GM23248 (cell line): ENCODE measurements at regions not wholly inside any gene's neighbourhood (a gene's known extent, or its start where the extent isn't known, plus 50 kb on each side); places are given as distances from the start of the nearest gene placed in this dataset.
"Not testable (repeated sequence)": the region's sequence is repeated elsewhere in the genome, so short reads cannot be mapped to it uniquely, and the experiment has no call there.

ENCODE experiments used
- DNase-seq: peaks from one replicate; pipeline ENCODE4 v3.0.0-alpha.2; 2015
- H2AFZ ChIP-seq: fragments of 200-600 bp; sonication (generic); 2 replicates; pipeline ENCODE4 v1.6.1; 2016; ENCODE audit warnings: antibody characterized with exemption
- H3F3A ChIP-seq: fragments of 200-600 bp; sonication (generic); 2 replicates; pipeline ENCODE4 v1.6.1; 2016; ENCODE audit warnings: mild to moderate bottlenecking, antibody characterized with exemption, mixed run types; ENCODE audit not compliant: insufficient read depth
- H3K27ac ChIP-seq: fragments of 200-600 bp; sonication (generic); 2 replicates; pipeline ENCODE4 v1.5.1; 2016; ENCODE audit warnings: mild to moderate bottlenecking
- H3K27me3 ChIP-seq: fragments of 200-600 bp; sonication (generic); replicated peaks from 2 replicates; pipeline ENCODE4 v1.6.1; 2016; ENCODE audit warnings: mild to moderate bottlenecking; ENCODE audit not compliant: insufficient read depth
- H3K36me3 ChIP-seq: fragments of 200-600 bp; sonication (generic); 2 replicates; pipeline ENCODE4 v1.6.1; 2016; ENCODE audit warnings: low read depth, mild to moderate bottlenecking
- H3K4me1 ChIP-seq: fragments of 200-600 bp; sonication (generic); 2 replicates; pipeline ENCODE4 v1.6.1; 2016; ENCODE audit warnings: mild to moderate bottlenecking; ENCODE audit not compliant: insufficient read depth
- H3K4me2 ChIP-seq: fragments of 200-600 bp; sonication (generic); one replicate; pipeline ENCODE4 v1.6.1; 2016; ENCODE audit warnings: mild to moderate bottlenecking; ENCODE audit not compliant: unreplicated experiment
- H3K4me3 ChIP-seq: fragments of 200-600 bp; sonication (generic); 2 replicates; pipeline ENCODE4 v1.5.1; 2016; ENCODE audit warnings: mild to moderate bottlenecking
- H3K79me2 ChIP-seq: fragments of 200-600 bp; sonication (generic); 2 replicates; pipeline ENCODE4 v1.6.1; 2016; ENCODE audit warnings: mild to moderate bottlenecking; ENCODE audit not compliant: insufficient read depth
- H3K9ac ChIP-seq: fragments of 200-600 bp; sonication (generic); 2 replicates; pipeline ENCODE4 v1.6.1; 2016; ENCODE audit warnings: mild to moderate bottlenecking
- H3K9me2 ChIP-seq: fragments of 200-600 bp; sonication (generic); 2 replicates; pipeline ENCODE4 v1.6.1; 2016; ENCODE audit warnings: mixed run types, mild to moderate bottlenecking, moderate library complexity; ENCODE audit not compliant: insufficient read depth
- H3K9me3 ChIP-seq: fragments of 200-600 bp; sonication (generic); one replicate; pipeline ENCODE4 v1.6.1; 2017; ENCODE audit warnings: low read depth
- H4K20me1 ChIP-seq: fragments of 200-600 bp; sonication (generic); 2 replicates; pipeline ENCODE4 v1.6.0; 2016; ENCODE audit not compliant: insufficient read depth
- EZH2 ChIP-seq: fragments of 200-600 bp; sonication (generic); IDR thresholded peaks from 2 replicates; pipeline ENCODE4 v1.6.1; 2018; ENCODE audit warnings: antibody characterized with exemption, mild to moderate bottlenecking; ENCODE audit not compliant: insufficient read depth, poor library complexity, severe bottlenecking
- EZH2phosphoT487 ChIP-seq: fragments of 200-600 bp; sonication (generic); IDR thresholded peaks from 2 replicates; pipeline ENCODE4 v1.6.1; 2018; ENCODE audit warnings: antibody characterized with exemption, moderate library complexity, mild to moderate bottlenecking, low read depth; ENCODE audit not compliant: insufficient read depth
- WGBS, 2 experiments: methylation state at CpG; one replicate each; pipeline ENCODE4 v1.1.6; 2015 to 2017; ENCODE audit warnings: low lambda C conversion rate in 2 of 2, low coverage in 1 of 2; ENCODE audit errors: missing lambda C conversion rate in 2 of 2; 5-methylcytosine and 5-hydroxymethylcytosine counted together
- in situ Hi-C: fragments of 300-500 bp; cut with MboI; formaldehyde crosslinking; loops from 2 replicates; pipeline ENCODE4 v1.15.0; 2020

- H3K27me3 ChIP-seq = no peaks in the 10 kb centered on the region
- H3K4me2 ChIP-seq = no peak overlapping the region
- TF ChIP-seq EZH2phosphoT487 = no peak
- no peak overlapping the region for H3K9ac ChIP-seq
- H3K36me3 ChIP-seq = no peaks in the 10 kb centered on the region
- no peak for DNase-seq
- no peaks in the 10 kb centered on the region for H3K9me2 ChIP-seq
- peaks cover 10% of the 10 kb centered on the region; the same call in 1 of the 2 replicates for H3F3A ChIP-seq
- H3K4me3 ChIP-seq = no peak overlapping the region
- no peaks in the 10 kb centered on the region for H4K20me1 ChIP-seq
- no peak overlapping the region for H3K27ac ChIP-seq
- H3K4me1 ChIP-seq = peaks cover 43% of the 10 kb centered on the region
- no peak overlapping the region for H2AFZ ChIP-seq
- no peaks in the 10 kb centered on the region for H3K9me3 ChIP-seq
- in situ Hi-C loops = no loop called here
- no peaks in the 10 kb centered on the region for H3K79me2 ChIP-seq
These were observed 84.6 kb downstream of the BTG1 start for GRCh38 chr12:92061061-92061460.

GRCh38 chr12:92059960-92060359 lies 85.7 kb downstream of the BTG1 start:
- no peak for TF ChIP-seq EZH2
- H3F3A ChIP-seq = peaks cover 10% of the 10 kb centered on the region; the same call in 1 of the 2 replicates
- H3K4me2 ChIP-seq = peak overlapping the region; percentile 77
- H3K9me2 ChIP-seq = no peaks in the 10 kb centered on the region
- no peaks in the 10 kb centered on the region for H4K20me1 ChIP-seq
- peak overlapping the region; percentile 34 for H3K4me3 ChIP-seq
- DNase-seq = peak; percentile 88
- peak overlapping the region; percentile 74 for H3K27ac ChIP-seq
- no peaks in the 10 kb centered on the region for H3K79me2 ChIP-seq
- no peaks in the 10 kb centered on the region for H3K36me3 ChIP-seq
- in situ Hi-C loops = no loop called here
- 0 to 2% methylated on average over 2 of the region's 2 CpGs for WGBS, 2 experiments
- no peaks in the 10 kb centered on the region for H3K27me3 ChIP-seq
- H3K9me3 ChIP-seq = no peaks in the 10 kb centered on the region
- peak overlapping the region; percentile 76 for H2AFZ ChIP-seq
- H3K4me1 ChIP-seq = peaks cover 34% of the 10 kb centered on the region
- peak overlapping the region; percentile 30 for H3K9ac ChIP-seq

DNA sequence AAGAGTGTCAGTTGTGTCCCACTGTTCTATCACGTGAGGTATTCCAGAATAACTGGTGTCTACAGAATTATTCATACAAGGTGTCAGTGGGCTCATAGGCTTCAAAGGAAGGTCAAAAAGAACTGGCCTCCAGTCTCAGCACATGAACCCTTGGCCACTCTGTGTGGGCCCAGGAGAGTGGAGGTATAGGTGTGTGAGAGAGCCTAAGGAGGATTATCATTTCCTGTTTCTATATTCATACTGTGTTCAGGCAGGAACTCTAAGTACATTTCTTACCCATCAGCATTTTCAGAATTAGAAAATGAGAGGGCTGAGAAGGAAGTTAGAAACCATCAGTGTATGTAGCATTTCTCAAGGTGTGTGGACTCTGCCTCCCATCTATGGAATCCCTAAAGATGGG lies 87.0 kb downstream of the BTG1 start:
- no peak overlapping the region for H3K4me3 ChIP-seq
- H3K9ac ChIP-seq = no peak overlapping the region
- no peak overlapping the region for H3K27ac ChIP-seq
- no peak overlapping the region for H3K4me2 ChIP-seq
- TF ChIP-seq EZH2phosphoT487 = no peak
- no peak for TF ChIP-seq EZH2
- no peaks in the 10 kb centered on the region for H4K20me1 ChIP-seq
- in situ Hi-C loops = no loop called here
- H2AFZ ChIP-seq = no peak overlapping the region
- peaks cover 5% of the 10 kb centered on the region; the same call in 1 of the 2 replicates for H3F3A ChIP-seq
- H3K9me2 ChIP-seq = no peaks in the 10 kb centered on the region
- no peak for DNase-seq
- H3K79me2 ChIP-seq = no peaks in the 10 kb centered on the region
- peaks cover 21% of the 10 kb centered on the region for H3K4me1 ChIP-seq
- no peaks in the 10 kb centered on the region for H3K9me3 ChIP-seq
- WGBS, 2 experiments = 94 to 100% methylated on average over 1 of the region's 1 CpG
- H3K36me3 ChIP-seq = no peaks in the 10 kb centered on the region
- no peaks in the 10 kb centered on the region for H3K27me3 ChIP-seq

- WGBS, 2 experiments = 82 to 88% methylated on average over 1 of the region's 1 CpG
- H3K4me2 ChIP-seq, H3F3A ChIP-seq, H2AFZ ChIP-seq, H3K9me2 ChIP-seq, DNase-seq, H3K36me3 ChIP-seq, H3K27ac ChIP-seq, in situ Hi-C loops, H3K79me2 ChIP-seq, H3K4me3 ChIP-seq, H4K20me1 ChIP-seq, H3K9ac ChIP-seq, H3K27me3 ChIP-seq, H3K9me3 ChIP-seq: not testable (repeated sequence)
- peaks cover 20% of the 10 kb centered on the region for H3K4me1 ChIP-seq
These were observed 88.9 kb downstream of the BTG1 start for GRCh38 chr12:92056756-92057155.

GRCh38 chr12:92056290-92056689 lies 89.4 kb downstream of the BTG1 start:
- Histone ChIP-seq H3F3A (no peaks in the 10 kb centered on the region), H2AFZ (no peak overlapping the region), H3K9me3 (no peaks in the 10 kb centered on the region), H3K4me1 (peaks cover 20% of the 10 kb centered on the region), H4K20me1 (no peaks in the 10 kb centered on the region), H3K4me3 (no peak overlapping the region), H3K9me2 (no peaks in the 10 kb centered on the region), H3K4me2 (no peak overlapping the region), H3K36me3 (no peaks in the 10 kb centered on the region), H3K79me2 (no peaks in the 10 kb centered on the region), H3K9ac (no peak overlapping the region), H3K27me3 (no peaks in the 10 kb centered on the region), H3K27ac (no peak overlapping the region)
- DNase-seq = no peak
- no peak for TF ChIP-seq EZH2
- TF ChIP-seq EZH2phosphoT487 = no peak
- in situ Hi-C loops = no loop called here
- WGBS, 2 experiments = 94 to 96% methylated on average over 2 of the region's 2 CpGs
